HCEC 1CT (cell line): ENCODE measurements at regions not wholly inside any gene's neighbourhood (a gene's known extent, or its start where the extent isn't known, plus 50 kb on each side); places are given as distances from the start of the nearest gene placed in this dataset.

ENCODE experiments used
- DNase-seq: peaks from one replicate; pipeline ENCODE4 v3.0.0-alpha.2; 2017

- DNase-seq = no peak
Measured at GRCh38 chr14:62027958-62028357, 265.7 kb downstream of the SNAPC1 start.

DNA sequence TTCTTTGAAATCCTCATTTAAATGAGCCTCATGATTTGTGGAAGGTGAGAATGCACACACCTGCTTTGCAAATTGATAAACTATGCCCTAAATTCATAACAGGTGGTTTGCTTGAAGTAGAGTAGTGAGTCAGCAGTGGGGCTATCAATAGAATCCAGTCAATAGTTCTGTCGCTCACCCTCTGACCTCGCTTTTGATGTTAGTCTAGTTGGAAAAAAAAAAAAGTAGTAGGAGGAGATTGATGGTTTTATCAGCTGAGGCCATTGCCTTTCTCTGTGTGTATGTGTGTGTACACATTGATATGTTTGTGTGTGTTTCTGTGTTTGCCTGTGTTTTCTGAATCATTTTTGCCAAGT is 267.3 kb downstream of the SNAPC1 start:
- no peak for DNase-seq

GRCh38 chr14:62030387-62030786 is 268.2 kb downstream of the SNAPC1 start:
- no peak for DNase-seq

DNA sequence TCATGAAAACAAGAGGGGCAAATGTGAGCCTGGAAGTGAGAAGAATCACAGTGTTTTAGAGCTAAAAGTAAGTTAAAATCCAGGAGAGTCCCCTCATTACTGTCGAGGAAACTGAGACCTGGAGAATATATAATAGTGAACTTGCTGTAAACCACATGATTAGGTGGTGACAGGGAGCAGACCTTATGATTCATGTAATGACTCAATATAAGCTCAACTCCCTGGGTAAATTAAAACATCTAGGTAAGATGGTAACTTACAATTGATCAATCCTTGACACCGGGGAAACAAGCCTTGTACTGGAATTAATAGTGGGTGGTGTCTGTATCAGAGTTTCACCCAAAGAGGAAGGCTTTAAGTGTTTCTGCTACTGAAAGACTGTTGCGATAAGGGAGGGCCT is 269.3 kb downstream of the SNAPC1 start:
- peak; percentile 11 for DNase-seq

- no peak for DNase-seq
Measured at GRCh38 chr14:62053188-62053587, 291.0 kb downstream of the SNAPC1 start.

DNA sequence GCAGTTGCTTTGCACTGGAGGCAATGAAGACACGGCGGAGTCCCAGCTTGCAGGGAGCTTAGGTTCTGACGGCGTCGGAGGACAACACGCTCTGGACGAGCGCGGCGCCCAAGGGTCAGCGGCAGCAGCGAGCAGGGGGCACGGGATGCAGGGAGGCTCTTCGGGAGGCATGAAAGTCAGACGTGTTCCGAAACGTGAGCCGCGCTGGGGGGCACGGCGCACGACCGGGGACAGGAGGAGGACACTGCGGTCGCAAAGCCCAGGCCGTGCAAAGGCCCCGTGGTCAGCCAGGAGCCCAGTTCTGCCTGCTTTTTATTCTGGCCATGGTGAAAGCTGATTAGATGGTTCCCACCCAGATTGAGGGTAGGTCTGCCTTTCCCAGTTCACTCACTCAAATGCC is 294.6 kb downstream of the SNAPC1 start:
- no peak for DNase-seq

DNA sequence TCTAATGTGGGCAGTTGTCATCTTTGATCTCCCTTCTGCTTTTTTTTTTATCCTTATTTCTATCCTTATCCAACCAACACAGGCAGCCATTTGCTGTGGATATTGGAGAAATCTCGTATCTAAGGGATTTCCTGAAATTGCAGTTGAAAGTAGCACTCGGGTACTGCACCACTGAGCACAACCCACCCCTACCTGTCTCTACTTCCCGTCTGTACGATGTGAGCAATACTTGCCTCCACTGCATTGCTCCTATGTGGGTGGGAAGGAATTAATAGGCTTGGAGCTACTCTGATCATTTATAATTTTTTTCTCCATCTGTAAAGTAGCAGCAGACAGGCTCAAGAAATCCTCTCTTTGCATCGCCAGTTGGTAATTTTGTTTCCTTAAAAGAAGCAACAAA is 300.4 kb downstream of the SNAPC1 start:
- DNase-seq = no peak

- DNase-seq = no peak
Measured at GRCh38 chr14:62064751-62065323, 302.6 kb downstream of the SNAPC1 start.

DNA sequence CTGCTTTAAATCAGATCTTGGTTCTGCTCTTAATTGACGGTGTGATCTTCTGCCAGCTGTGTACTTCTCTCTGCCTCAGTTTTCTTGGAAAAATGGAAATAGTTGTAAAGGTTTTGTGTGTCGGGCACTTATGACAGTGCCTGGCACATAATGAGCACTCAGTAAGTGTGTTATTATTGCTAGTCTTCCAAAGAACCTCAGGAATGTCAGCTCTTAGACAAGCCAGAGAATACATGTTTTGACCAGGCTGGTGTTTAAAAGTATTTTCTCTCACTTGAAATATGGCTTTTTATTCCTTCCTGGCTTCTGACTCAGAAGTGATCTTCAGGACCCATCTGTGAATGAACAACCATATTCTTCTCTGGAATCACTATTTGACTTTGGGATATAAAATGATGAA is 304.1 kb downstream of the SNAPC1 start:
- DNase-seq = no peak

DNA sequence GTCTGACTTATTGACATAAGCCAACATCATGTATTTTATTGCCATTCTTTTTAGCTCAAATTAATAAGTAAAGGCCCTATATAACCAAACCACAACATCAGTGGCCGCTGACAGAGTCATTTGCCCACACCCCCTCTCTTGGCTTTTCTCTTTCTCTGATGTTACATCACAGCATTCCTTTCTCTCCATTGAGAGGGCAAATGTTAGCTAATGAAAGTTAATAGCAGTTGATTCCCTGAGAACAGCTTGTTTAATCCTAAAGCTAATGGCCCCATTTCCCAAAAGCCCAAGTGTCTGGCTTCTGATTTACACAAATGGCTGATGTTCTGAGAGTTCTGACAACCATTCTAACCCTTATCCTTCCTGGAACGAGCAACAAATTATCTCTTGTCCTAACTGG is 308.8 kb downstream of the SNAPC1 start:
- DNase-seq = no peak

GRCh38 chr14:62076368-62076767 is 314.1 kb downstream of the SNAPC1 start:
- no peak for DNase-seq

GRCh38 chr14:62076825-62077605 is 314.8 kb downstream of the SNAPC1 start:
- DNase-seq = no peak

- no peak for DNase-seq
Measured at GRCh38 chr14:62077676-62078261, 315.5 kb downstream of the SNAPC1 start.

DNA sequence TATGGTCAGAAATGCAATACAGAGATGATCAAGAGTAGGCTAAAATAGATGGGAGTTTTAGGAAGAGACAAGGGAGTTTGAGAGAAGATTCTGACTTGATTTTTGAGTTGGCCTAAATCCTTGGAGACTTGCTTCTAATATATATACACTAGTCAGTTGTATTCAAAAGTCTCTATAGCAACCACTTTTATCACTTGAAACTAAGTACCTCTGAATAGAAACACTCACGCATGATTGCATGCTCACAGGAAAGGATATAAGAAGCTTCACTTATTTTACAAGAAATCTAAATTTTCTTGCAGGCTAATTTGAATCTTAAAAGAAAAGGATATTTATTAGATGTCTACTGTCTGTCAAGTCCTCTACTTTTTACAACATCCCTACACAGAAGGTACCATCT is 316.8 kb downstream of the SNAPC1 start:
- DNase-seq = no peak

- no peak for DNase-seq
Measured at GRCh38 chr14:62081012-62081612, 318.9 kb downstream of the SNAPC1 start.

DNA sequence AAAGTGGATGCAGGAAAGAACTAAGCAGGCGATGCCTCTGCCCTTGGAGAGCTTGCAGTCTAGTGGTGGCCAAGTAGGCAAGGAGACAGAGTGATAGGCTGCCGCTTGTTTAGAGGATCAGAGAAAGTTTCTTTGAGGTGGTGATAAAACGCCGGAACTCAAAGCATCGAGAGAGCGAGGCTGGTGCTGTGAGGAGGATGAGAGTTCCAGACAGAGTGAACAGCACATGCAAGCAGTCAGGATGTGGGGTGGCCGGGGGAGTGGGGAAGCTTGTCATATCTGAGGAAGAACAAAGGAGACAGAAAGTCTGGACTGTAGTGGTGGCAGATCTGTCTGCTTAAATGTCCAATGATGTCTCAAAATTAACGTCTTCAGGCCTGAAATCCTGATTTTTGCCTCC is 319.7 kb downstream of the SNAPC1 start:
- no peak for DNase-seq

DNA sequence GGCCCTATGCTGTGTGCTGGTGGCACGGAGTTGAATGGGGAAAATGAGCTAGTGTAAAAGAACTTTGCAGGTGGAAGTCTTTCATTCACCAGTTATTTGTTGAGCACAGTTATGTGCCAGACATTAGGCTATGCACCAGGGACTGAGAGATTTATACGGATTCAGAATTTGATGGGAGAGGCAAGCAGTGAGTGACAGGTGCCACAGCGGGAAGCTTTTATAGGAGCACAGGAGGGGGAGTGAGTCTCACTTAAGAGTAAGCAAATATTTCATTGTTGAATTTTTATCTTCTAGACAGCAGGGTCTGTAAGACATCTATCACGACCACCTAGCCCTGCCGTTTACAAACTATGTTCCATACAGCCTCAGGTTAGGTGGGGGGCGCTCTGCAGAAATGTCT is 320.6 kb downstream of the SNAPC1 start:
- no peak for DNase-seq

- no peak for DNase-seq
Measured at GRCh38 chr14:62084020-62084419, 321.8 kb downstream of the SNAPC1 start.

GRCh38 chr14:62087191-62087590 is 325.0 kb downstream of the SNAPC1 start:
- DNase-seq = no peak

DNA sequence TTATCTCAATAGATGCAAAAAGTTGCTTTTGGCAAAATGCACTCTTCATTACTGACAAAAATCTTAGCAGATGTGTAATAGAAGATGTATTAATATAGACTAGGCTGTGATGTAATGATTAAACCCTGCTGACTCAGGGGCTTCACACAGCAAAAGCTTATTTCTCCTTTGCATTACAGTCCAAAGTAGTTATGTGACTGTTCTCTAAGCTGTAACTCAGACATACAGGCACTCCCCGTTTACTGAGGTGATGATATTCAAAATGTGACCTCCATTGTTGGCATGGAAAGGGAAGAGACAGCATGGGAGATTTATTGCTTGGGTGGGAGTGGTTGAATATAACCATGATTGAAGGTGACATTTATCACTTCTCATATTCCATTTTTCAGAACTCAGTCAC is 331.5 kb downstream of the SNAPC1 start:
- no peak for DNase-seq

GRCh38 chr14:62097072-62097471 is 334.9 kb downstream of the SNAPC1 start:
- no peak for DNase-seq

DNA sequence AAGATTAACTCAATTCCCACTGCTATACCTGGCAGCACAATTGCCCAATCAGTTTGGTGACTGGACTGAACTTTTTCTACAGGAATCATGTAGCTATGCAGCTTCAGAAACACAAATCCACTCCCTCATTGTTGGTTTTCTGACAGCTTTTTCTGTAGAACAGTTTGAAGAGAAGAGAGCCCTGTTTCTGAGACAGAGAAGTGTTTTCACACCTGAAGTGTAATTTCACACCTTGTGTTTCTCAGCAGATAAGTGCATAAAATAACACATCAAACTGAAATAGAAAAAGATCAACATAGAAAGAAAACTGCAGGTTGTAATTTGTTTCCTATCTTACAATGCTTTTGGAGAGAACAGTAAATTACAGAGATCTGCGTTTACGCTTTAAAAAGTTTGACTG is 335.6 kb downstream of the SNAPC1 start:
- no peak for DNase-seq

DNA sequence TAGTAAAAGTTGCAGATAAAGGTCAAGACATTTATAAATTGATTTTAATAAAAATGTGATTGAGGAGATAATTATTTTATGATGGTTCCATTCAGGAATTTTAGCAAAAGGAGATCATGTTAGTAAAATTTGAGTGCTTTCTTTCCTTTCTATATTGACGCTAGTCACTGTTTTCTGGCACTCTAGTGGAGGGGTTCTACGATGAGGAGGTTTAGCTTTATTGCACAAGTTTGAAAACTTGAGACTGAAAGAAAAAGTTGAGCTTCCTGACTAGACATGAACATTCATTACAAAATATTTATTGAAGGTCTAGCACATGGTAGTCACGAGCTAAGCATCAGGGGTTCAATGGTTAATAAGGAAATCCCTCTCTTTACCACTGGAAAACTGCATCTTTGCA is 336.1 kb downstream of the SNAPC1 start:
- DNase-seq = no peak

- DNase-seq = no peak
Measured at GRCh38 chr14:62099091-62099490, 336.9 kb downstream of the SNAPC1 start.
